ENCODE measurements at regions not wholly inside any gene's neighbourhood (a gene's known extent, or its start where the extent isn't known, plus 50 kb on each side); places are given as distances from the start of the nearest gene placed in this dataset.

- TF ChIP-seq ZNF274 (IDR thresholded peaks at IDR 0.05; ENCODE audit: low read depth, low read length) (no peak), YY1 (IDR thresholded peaks at IDR 0.05; ENCODE audit: insufficient read depth, insufficient read length) (no peak)
Observed at GRCh38 chr14:55813630-55814029, 233.6 kb downstream of the KTN1 start.
